Keratinocyte (primary cell): ENCODE measurements at regions not wholly inside any gene's neighbourhood (a gene's known extent, or its start where the extent isn't known, plus 50 kb on each side); places are given as distances from the start of the nearest gene placed in this dataset.

ENCODE experiments used
- CTCF ChIP-seq, 3 experiments: IDR thresholded peaks in 1 of 3; conservative IDR thresholded peaks in 1 of 3; optimal IDR thresholded peaks in 1 of 3; 2 replicates in 2 of 3; 3 replicates in 1 of 3; pipeline versions ENCODE3 to v1.5.1; 2011; ENCODE audit warnings: low read length in 3 of 3, mild to moderate bottlenecking in 3 of 3, moderate library complexity in 2 of 3, control low read depth in 1 of 3, inconsistent platforms in 1 of 3; ENCODE audit not compliant: insufficient read depth in 2 of 3; ENCODE audit errors: extremely low read depth in 1 of 3
- EZH2 ChIP-seq: IDR thresholded peaks from one replicate; pipeline ENCODE4 v1.6.1; 2012; ENCODE audit warnings: inconsistent platforms, mild to moderate bottlenecking, low read length, moderate library complexity

GRCh38 chr2:38146907-38147307 is 71.0 kb upstream of the CYP1B1 start:
- no peak for TF ChIP-seq EZH2
- no peak for TF ChIP-seq CTCF (optimal IDR thresholded peaks at IDR 0.05 in 1 of 3, IDR thresholded peaks at IDR 0.05 in 1 of 3, conservative IDR thresholded peaks at IDR 0.05 in 1 of 3; ENCODE audit: extremely low read depth in 1 of 3, insufficient read depth in 2 of 3, low read length in 3 of 3)
